Endodermal cell (in vitro differentiated cells): ENCODE measurements at regions not wholly inside any gene's neighbourhood (a gene's known extent, or its start where the extent isn't known, plus 50 kb on each side); places are given as distances from the start of the nearest gene placed in this dataset.

Source experiments
- DNase-seq: peaks from one replicate; pipeline ENCODE4 v3.0.0-alpha.2; 2017
- H3K27ac ChIP-seq: 2 replicates; pipeline ENCODE4 v1.5.1; 2013; ENCODE audit warnings: mild to moderate bottlenecking, low read depth, low read length, moderate library complexity
- H3K27me3 ChIP-seq: 2 replicates; pipeline ENCODE4 v1.6.1; 2013; ENCODE audit warnings: mild to moderate bottlenecking, low read length, moderate library complexity; ENCODE audit not compliant: insufficient read depth, control insufficient read depth, poor library complexity, severe bottlenecking
- H3K36me3 ChIP-seq: 2 replicates; pipeline ENCODE4 v1.7.0; 2013; ENCODE audit warnings: mild to moderate bottlenecking, low read length, moderate library complexity; ENCODE audit not compliant: control insufficient read depth, insufficient read depth
- H3K4me1 ChIP-seq: one replicate; pipeline ENCODE4 v1.7.0; 2013; ENCODE audit warnings: low read length; ENCODE audit not compliant: control insufficient read depth, insufficient read depth
- H3K4me3 ChIP-seq: 2 replicates; pipeline ENCODE4 v1.5.1; 2013; ENCODE audit warnings: mild to moderate bottlenecking, low read length, moderate library complexity
- H3K9ac ChIP-seq: 2 replicates; pipeline ENCODE4 v1.6.1; 2013; ENCODE audit warnings: mild to moderate bottlenecking, low read length, moderate library complexity; ENCODE audit not compliant: poor library complexity, severe bottlenecking; ENCODE audit errors: extremely low read depth
- H3K9me3 ChIP-seq: 2 replicates; pipeline ENCODE4 v1.6.1; 2013; ENCODE audit warnings: mild to moderate bottlenecking, low read length, moderate library complexity; ENCODE audit not compliant: control insufficient read depth
- H3K27ac Mint-ChIP-seq: 2 replicates; pipeline ENCODE4 v1.8.0; 2020; ENCODE audit warnings: mixed read lengths
- H3K27me3 Mint-ChIP-seq: 2 replicates; pipeline ENCODE4 v1.8.0; 2021; ENCODE audit warnings: mild to moderate bottlenecking, mixed read lengths; ENCODE audit not compliant: insufficient read depth
- H3K36me3 Mint-ChIP-seq: 2 replicates; pipeline ENCODE4 v1.8.0; 2020; ENCODE audit warnings: low read depth, mixed read lengths
- H3K4me1 Mint-ChIP-seq: 2 replicates; pipeline ENCODE4 v1.8.0; 2020; ENCODE audit warnings: mixed read lengths
- H3K4me3 Mint-ChIP-seq: 2 replicates; pipeline ENCODE4 v1.8.0; 2020; ENCODE audit warnings: mild to moderate bottlenecking, moderate library complexity, mixed read lengths
- H3K9me3 Mint-ChIP-seq: 2 replicates; pipeline ENCODE4 v1.8.0; 2020; ENCODE audit warnings: mild to moderate bottlenecking, mixed read lengths
- CTCF ChIP-seq: fragments of 200-600 bp; sonication (generic); conservative IDR thresholded peaks from 2 replicates; pipeline ENCODE4 v1.5.0; 2021; ENCODE audit warnings: antibody characterized with exemption, mild to moderate bottlenecking
- WGBS, 2 experiments: methylation state at CpG; one replicate each; pipeline versions ENCODE4 v1.1.5 to v1.1.7; 2013; ENCODE audit warnings: missing lambda C conversion rate in 2 of 2, mixed read lengths in 1 of 2; ENCODE audit not compliant: insufficient coverage in 1 of 2, insufficient read length in 1 of 2; 5-methylcytosine and 5-hydroxymethylcytosine counted together

- Histone ChIP-seq H3K4me3 (no peak overlapping the region), H3K36me3 (no peaks in the 10 kb centered on the region), H3K27ac (no peak overlapping the region), H3K9ac (no peak overlapping the region), H3K4me1 (no peaks in the 10 kb centered on the region), H3K27me3 (peaks cover 16% of the 10 kb centered on the region), H3K9me3 (no peaks in the 10 kb centered on the region)
- DNase-seq, result no peak
- no peak for TF ChIP-seq CTCF
- Mint-ChIP-seq H3K9me3 (no peaks in the 10 kb centered on the region), H3K36me3 (no peaks in the 10 kb centered on the region), H3K27me3 (peaks cover 23% of the 10 kb centered on the region), H3K4me3 (no peak overlapping the region), H3K27ac (no peak overlapping the region), H3K4me1 (peaks cover 9% of the 10 kb centered on the region)
- 94 to 100% methylated on average over 3 to 6 of the region's 8 CpGs for WGBS, 2 experiments
These were observed 159.1 kb upstream of the IRX2 start for GRCh38 chr5:2910401-2911175.

GRCh38 chr5:2909035-2909434, 157.6 kb upstream of the IRX2 start:
- Mint-ChIP-seq H3K27me3 (peaks cover 7% of the 10 kb centered on the region), H3K4me3 (no peak overlapping the region), H3K9me3 (no peaks in the 10 kb centered on the region), H3K36me3 (no peaks in the 10 kb centered on the region), H3K27ac (no peak overlapping the region), H3K4me1 (no peaks in the 10 kb centered on the region)
- no peak for TF ChIP-seq CTCF
- no peak for DNase-seq
- H3K4me1 ChIP-seq, result no peaks in the 10 kb centered on the region
- no peaks in the 10 kb centered on the region for H3K36me3 ChIP-seq
- no peak overlapping the region for H3K4me3 ChIP-seq
- H3K27me3 ChIP-seq, result peaks cover under 1% of the 10 kb centered on the region
- H3K9me3 ChIP-seq, result no peaks in the 10 kb centered on the region
- whole genome bisulfite sequencing, 2 experiments, result 92 to 96% methylated on average over 10 of the region's 10 CpGs
- H3K9ac ChIP-seq, result no peak overlapping the region
- H3K27ac ChIP-seq, result no peak overlapping the region

- Mint-ChIP-seq H3K4me1 (no peaks in the 10 kb centered on the region), H3K27me3 (peaks cover 2% of the 10 kb centered on the region), H3K4me3 (no peak overlapping the region), H3K36me3 (no peaks in the 10 kb centered on the region), H3K27ac (no peak overlapping the region), H3K9me3 (no peaks in the 10 kb centered on the region)
- no peak for TF ChIP-seq CTCF
- DNase-seq, result no peak
- Histone ChIP-seq H3K27ac (no peak overlapping the region), H3K9me3 (no peaks in the 10 kb centered on the region), H3K4me1 (no peaks in the 10 kb centered on the region), H3K9ac (no peak overlapping the region), H3K36me3 (no peaks in the 10 kb centered on the region), H3K4me3 (no peak overlapping the region), H3K27me3 (no peaks in the 10 kb centered on the region)
- 89 to 96% methylated on average over 3 to 4 of the region's 4 CpGs for WGBS, 2 experiments
These were observed 156.6 kb upstream of the IRX2 start for GRCh38 chr5:2908086-2908485.
